HepG2 (cell line): ENCODE measurements at regions not wholly inside any gene's neighbourhood (a gene's known extent, or its start where the extent isn't known, plus 50 kb on each side); places are given as distances from the start of the nearest gene placed in this dataset.

Experiments used
- CHD2 ChIP-seq: IDR thresholded peaks from 2 replicates; pipeline ENCODE4 v1.6.1; 2011; ENCODE audit warnings: low read depth, low read length, improper control_type of control experiment
- GRHL1 ChIP-seq: sonication (generic); formaldehyde crosslinking; conservative IDR thresholded peaks from 2 replicates; pipeline ENCODE4 v1.8.0; 2022; ENCODE audit warnings: missing genetic modification reagents
- HDAC6 ChIP-seq: fragments of 200-600 bp; sonication (generic); IDR thresholded peaks from 2 replicates; pipeline ENCODE4 v1.7.0; 2017; ENCODE audit warnings: mild to moderate bottlenecking, antibody characterized with exemption, low read length, low read depth
- MAFK ChIP-seq, 2 experiments: IDR thresholded peaks in 1 of 2; conservative IDR thresholded peaks in 1 of 2; 2 replicates each; pipeline ENCODE4 v1.6.1; 2011; ENCODE audit warnings: improper control_type of control experiment in 2 of 2, low read length in 2 of 2
- POLR2A ChIP-seq, 2 experiments: IDR thresholded peaks; 2 replicates each; pipeline ENCODE4 v1.6.1; 2011; ENCODE audit warnings: low read depth in 2 of 2, low read length in 2 of 2, mild to moderate bottlenecking in 1 of 2, moderate library complexity in 1 of 2; ENCODE audit not compliant: insufficient read depth in 1 of 2
- PRDM10 ChIP-seq: sonication (generic); formaldehyde crosslinking; IDR thresholded peaks from 2 replicates; pipeline ENCODE4 v1.4.0; 2020; ENCODE audit warnings: low read depth, missing genetic modification reagents
- SMARCE1 ChIP-seq: fragments of 450-650 bp; IDR thresholded peaks from 2 replicates; pipeline ENCODE4 v1.6.1; 2017; ENCODE audit warnings: borderline replicate concordance
- STAT5B ChIP-seq: sonication (generic); formaldehyde crosslinking; IDR thresholded peaks from 2 replicates; pipeline ENCODE4 v1.4.0; 2020; ENCODE audit warnings: missing genetic modification reagents
- ZBTB26 ChIP-seq: IDR thresholded peaks from 2 replicates; pipeline ENCODE4 v1.6.1; 2016; ENCODE audit warnings: missing compliant biosample characterization, missing genetic modification reagents, borderline replicate concordance
- ZNF24 ChIP-seq: fragments of 450-650 bp; IDR thresholded peaks from 2 replicates; pipeline ENCODE4 v1.6.1; 2017; ENCODE audit warnings: antibody characterized with exemption, mild to moderate bottlenecking
- ZNF720 ChIP-seq: sonication (generic); formaldehyde crosslinking; IDR thresholded peaks from 2 replicates; pipeline ENCODE4 v1.4.0; 2020; ENCODE audit warnings: missing genetic modification reagents
- ZNF777 ChIP-seq: sonication (generic); formaldehyde crosslinking; IDR thresholded peaks from 2 replicates; pipeline ENCODE4 v1.4.0; 2020; ENCODE audit warnings: missing genetic modification reagents
- ZZZ3 ChIP-seq: sonication (generic); formaldehyde crosslinking; IDR thresholded peaks from 2 replicates; pipeline ENCODE4 v1.4.0; 2020; ENCODE audit warnings: missing genetic modification reagents, mild to moderate bottlenecking, borderline replicate concordance
- TF ChIP-seq, protein P1 (sequence below): sonication (generic); formaldehyde crosslinking; IDR thresholded peaks from one replicate; pipeline ENCODE4 v1.5.1; 2020; ENCODE audit warnings: mild to moderate bottlenecking, missing genetic modification reagents; ENCODE audit errors: not compliant biosample characterization

- no peak for TF ChIP-seq GRHL1 (CRISPR knock-in tag)
- TF ChIP-seq POLR2A (IDR thresholded peaks at IDR 0.05; ENCODE audit: insufficient read depth in 1 of 2, low read depth in 2 of 2, low read length in 2 of 2), result no peak
- no peak for TF ChIP-seq ZZZ3 (CRISPR knock-in tag)
- no peak for TF ChIP-seq CHD2
- TF ChIP-seq, protein P1, sequence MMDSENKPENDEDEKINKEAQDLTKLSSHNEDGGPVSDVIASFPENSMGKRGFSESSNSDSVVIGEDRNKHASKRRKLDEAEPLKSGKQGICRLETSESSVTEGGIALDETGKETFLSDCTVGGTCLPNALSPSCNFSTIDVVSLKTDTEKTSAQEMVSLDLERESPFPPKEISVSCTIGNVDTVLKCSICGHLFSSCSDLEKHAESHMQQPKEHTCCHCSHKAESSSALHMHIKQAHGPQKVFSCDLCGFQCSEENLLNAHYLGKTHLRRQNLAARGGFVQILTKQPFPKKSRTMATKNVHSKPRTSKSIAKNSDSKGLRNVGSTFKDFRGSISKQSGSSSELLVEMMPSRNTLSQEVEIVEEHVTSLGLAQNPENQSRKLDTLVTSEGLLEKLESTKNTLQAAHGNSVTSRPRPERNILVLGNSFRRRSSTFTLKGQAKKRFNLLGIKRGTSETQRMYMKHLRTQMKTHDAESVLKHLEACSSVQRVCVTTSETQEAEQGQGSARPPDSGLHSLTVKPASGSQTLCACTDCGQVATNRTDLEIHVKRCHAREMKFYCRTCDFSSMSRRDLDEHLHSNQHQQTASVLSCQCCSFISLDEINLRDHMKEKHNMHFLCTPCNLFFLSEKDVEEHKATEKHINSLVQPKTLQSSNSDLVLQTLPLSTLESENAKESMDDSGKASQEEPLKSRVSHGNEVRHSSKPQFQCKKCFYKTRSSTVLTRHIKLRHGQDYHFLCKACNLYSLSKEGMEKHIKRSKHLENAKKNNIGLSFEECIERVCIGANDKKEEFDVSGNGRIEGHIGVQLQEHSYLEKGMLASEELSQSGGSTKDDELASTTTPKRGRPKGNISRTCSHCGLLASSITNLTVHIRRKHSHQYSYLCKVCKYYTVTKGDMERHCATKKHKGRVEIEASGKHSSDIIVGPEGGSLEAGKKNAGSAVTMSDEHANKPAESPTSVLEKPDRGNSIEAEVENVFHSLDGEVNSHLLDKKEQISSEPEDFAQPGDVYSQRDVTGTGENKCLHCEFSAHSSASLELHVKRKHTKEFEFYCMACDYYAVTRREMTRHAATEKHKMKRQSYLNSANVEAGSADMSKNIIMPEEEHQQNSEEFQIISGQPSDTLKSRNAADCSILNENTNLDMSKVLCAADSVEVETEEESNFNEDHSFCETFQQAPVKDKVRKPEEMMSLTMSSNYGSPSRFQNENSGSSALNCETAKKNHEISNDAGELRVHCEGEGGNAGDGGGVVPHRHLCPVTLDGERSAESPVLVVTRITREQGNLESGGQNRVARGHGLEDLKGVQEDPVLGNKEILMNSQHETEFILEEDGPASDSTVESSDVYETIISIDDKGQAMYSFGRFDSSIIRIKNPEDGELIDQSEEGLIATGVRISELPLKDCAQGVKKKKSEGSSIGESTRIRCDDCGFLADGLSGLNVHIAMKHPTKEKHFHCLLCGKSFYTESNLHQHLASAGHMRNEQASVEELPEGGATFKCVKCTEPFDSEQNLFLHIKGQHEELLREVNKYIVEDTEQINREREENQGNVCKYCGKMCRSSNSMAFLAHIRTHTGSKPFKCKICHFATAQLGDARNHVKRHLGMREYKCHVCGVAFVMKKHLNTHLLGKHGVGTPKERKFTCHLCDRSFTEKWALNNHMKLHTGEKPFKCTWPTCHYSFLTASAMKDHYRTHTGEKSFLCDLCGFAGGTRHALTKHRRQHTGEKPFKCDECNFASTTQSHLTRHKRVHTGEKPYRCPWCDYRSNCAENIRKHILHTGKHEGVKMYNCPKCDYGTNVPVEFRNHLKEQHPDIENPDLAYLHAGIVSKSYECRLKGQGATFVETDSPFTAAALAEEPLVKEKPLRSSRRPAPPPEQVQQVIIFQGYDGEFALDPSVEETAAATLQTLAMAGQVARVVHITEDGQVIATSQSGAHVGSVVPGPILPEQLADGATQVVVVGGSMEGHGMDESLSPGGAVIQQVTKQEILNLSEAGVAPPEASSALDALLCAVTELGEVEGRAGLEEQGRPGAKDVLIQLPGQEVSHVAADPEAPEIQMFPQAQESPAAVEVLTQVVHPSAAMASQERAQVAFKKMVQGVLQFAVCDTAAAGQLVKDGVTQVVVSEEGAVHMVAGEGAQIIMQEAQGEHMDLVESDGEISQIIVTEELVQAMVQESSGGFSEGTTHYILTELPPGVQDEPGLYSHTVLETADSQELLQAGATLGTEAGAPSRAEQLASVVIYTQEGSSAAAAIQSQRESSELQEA (CRISPR knock-in tag), result no peak
- TF ChIP-seq ZNF720 (CRISPR knock-in tag), result no peak
- no peak for TF ChIP-seq ZNF777 (CRISPR knock-in tag)
- no peak for TF ChIP-seq STAT5B
- no peak for TF ChIP-seq MAFK (conservative IDR thresholded peaks at IDR 0.05 in 1 of 2, IDR thresholded peaks at IDR 0.05 in 1 of 2; ENCODE audit: low read length in 2 of 2)
- TF ChIP-seq PRDM10 (CRISPR knock-in tag), result no peak
- no peak for TF ChIP-seq ZBTB26 (CRISPR knock-in tag)
- no peak for TF ChIP-seq HDAC6
- no peak for TF ChIP-seq ZNF24
- no peak for TF ChIP-seq SMARCE1
These were observed 80.1 kb downstream of the CD164 start for GRCh38 chr6:109302176-109302575.
